ENCODE measurements at regions not wholly inside any gene's neighbourhood (a gene's known extent, or its start where the extent isn't known, plus 50 kb on each side); places are given as distances from the start of the nearest gene placed in this dataset.

- TF ChIP-seq CTCF (conservative IDR thresholded peaks at IDR 0.05; ENCODE audit: low read depth, low read length) (no peak), RCOR1 (IDR thresholded peaks at IDR 0.05; ENCODE audit: insufficient replicate concordance, low read length) (no peak), ELK1 (IDR thresholded peaks at IDR 0.05; ENCODE audit: borderline replicate concordance, low read depth, low read length) (no peak), POLR2A (IDR thresholded peaks at IDR 0.05; ENCODE audit: low read depth, low read length) (no peak), FOS (IDR thresholded peaks at IDR 0.05; ENCODE audit: low read depth, low read length) (no peak), RFX5 (IDR thresholded peaks at IDR 0.05; ENCODE audit: low read depth, low read length) (no peak), BHLHE40 (IDR thresholded peaks at IDR 0.05; ENCODE audit: low read depth, low read length) (no peak), MAFK (IDR thresholded peaks at IDR 0.05; ENCODE audit: low read depth, low read length) (no peak), CEBPB (IDR thresholded peaks at IDR 0.05; ENCODE audit: low read depth, low read length) (no peak), RAD21 (IDR thresholded peaks at IDR 0.05; ENCODE audit: low read length) (no peak), MXI1 (IDR thresholded peaks at IDR 0.05; ENCODE audit: borderline replicate concordance, low read depth, low read length) (no peak), SMC3 (IDR thresholded peaks at IDR 0.05; ENCODE audit: low read depth, low read length) (no peak), USF2 (IDR thresholded peaks at IDR 0.05; ENCODE audit: low read depth, low read length) (no peak), CHD1 (IDR thresholded peaks at IDR 0.05; ENCODE audit: low read depth, low read length) (no peak)
These were observed 743.3 kb upstream of the BCHE start for GRCh38 chr3:166580561-166580960.

Data from IMR-90 (cell line).